ENCODE measurements at regions not wholly inside any gene's neighbourhood (a gene's known extent, or its start where the extent isn't known, plus 50 kb on each side); places are given as distances from the start of the nearest gene placed in this dataset.

- TF ChIP-seq EZH2 (IDR thresholded peaks at IDR 0.05; ENCODE audit: insufficient read depth, poor library complexity, severe bottlenecking) (no peak), EZH2phosphoT487 (IDR thresholded peaks at IDR 0.05; ENCODE audit: insufficient read depth, low read depth) (no peak)
These were observed 276.3 kb downstream of the PSAT1 start for GRCh38 chr9:78573205-78573604.

All from GM23248 (cell line).